Progenitor cell of endocrine pancreas (in vitro differentiated cells): ENCODE measurements at regions not wholly inside any gene's neighbourhood (a gene's known extent, or its start where the extent isn't known, plus 50 kb on each side); places are given as distances from the start of the nearest gene placed in this dataset.

Experiments used
- DNase-seq: peaks from one replicate; pipeline ENCODE4 v3.0.0; 2021; ENCODE audit warnings: low spot score; ENCODE audit not compliant: unreplicated experiment
- H3K27ac Mint-ChIP-seq: 2 replicates; pipeline ENCODE4 v1.8.0; 2021; ENCODE audit warnings: mild to moderate bottlenecking, moderate library complexity, mixed read lengths
- H3K27me3 Mint-ChIP-seq: 2 replicates; pipeline ENCODE4 v1.8.0; 2021; ENCODE audit warnings: mixed read lengths
- H3K36me3 Mint-ChIP-seq: 2 replicates; pipeline ENCODE4 v1.8.0; 2022; ENCODE audit warnings: mixed read lengths; ENCODE audit not compliant: insufficient read depth
- H3K4me1 Mint-ChIP-seq: 2 replicates; pipeline ENCODE4 v1.8.0; 2021; ENCODE audit warnings: low read depth, mixed read lengths
- H3K4me3 Mint-ChIP-seq: 2 replicates; pipeline ENCODE4 v1.8.0; 2021; ENCODE audit warnings: low read depth, mild to moderate bottlenecking, moderate library complexity, mixed read lengths
- H3K9me3 Mint-ChIP-seq: 2 replicates; pipeline ENCODE4 v1.8.0; 2021; ENCODE audit warnings: low read depth, mixed read lengths
- CTCF ChIP-seq: fragments of 200-600 bp; sonication (generic); IDR thresholded peaks from one replicate; pipeline ENCODE4 v1.5.0; 2021; ENCODE audit warnings: antibody characterized with exemption, mild to moderate bottlenecking; ENCODE audit not compliant: unreplicated experiment

GRCh38 chr13:21813110-21813509 is 142.2 kb downstream of the FGF9 start:
- H3K36me3 Mint-ChIP-seq: no peaks in the 10 kb centered on the region
- peaks cover 3% of the 10 kb centered on the region for H3K9me3 Mint-ChIP-seq
- H3K27me3 Mint-ChIP-seq: peaks cover 8% of the 10 kb centered on the region
- H3K27ac Mint-ChIP-seq: no peak overlapping the region
- peaks cover 9% of the 10 kb centered on the region for H3K4me1 Mint-ChIP-seq
- no peak overlapping the region for H3K4me3 Mint-ChIP-seq
- DNase-seq: no peak
- TF ChIP-seq CTCF: no peak

DNA sequence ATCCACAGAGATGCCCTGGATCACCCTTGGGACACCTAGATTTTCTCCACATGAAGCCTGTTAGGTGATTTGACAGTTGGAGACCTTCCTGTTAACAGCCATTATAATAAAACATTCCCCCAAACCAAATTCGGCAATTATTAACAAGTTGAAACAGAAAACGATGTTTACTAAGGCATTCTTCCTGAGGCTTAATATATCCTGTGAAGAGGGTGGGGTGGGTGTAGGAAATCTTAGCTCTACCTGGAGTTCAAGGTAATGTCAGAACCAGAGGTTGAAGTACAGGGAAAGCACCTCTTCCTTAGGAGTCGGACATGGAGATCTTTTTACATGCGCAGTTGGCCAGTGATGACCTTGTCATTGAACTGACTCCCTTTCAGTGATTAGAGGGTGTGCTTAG is 143.0 kb downstream of the FGF9 start:
- H3K27ac Mint-ChIP-seq: no peak overlapping the region
- H3K36me3 Mint-ChIP-seq: no peaks in the 10 kb centered on the region
- DNase-seq: no peak
- no peak for TF ChIP-seq CTCF
- no peak overlapping the region for H3K4me3 Mint-ChIP-seq
- H3K9me3 Mint-ChIP-seq: peaks cover 9% of the 10 kb centered on the region
- H3K27me3 Mint-ChIP-seq: peaks cover 8% of the 10 kb centered on the region
- peaks cover 9% of the 10 kb centered on the region for H3K4me1 Mint-ChIP-seq

- Mint-ChIP-seq H3K27me3 (peaks cover 8% of the 10 kb centered on the region), H3K9me3 (peaks cover 9% of the 10 kb centered on the region), H3K4me3 (no peak overlapping the region), H3K27ac (no peak overlapping the region), H3K4me1 (peaks cover 9% of the 10 kb centered on the region), H3K36me3 (no peaks in the 10 kb centered on the region)
- TF ChIP-seq CTCF: no peak
- DNase-seq: no peak
Observed at GRCh38 chr13:21814604-21815003, 143.7 kb downstream of the FGF9 start.

- Mint-ChIP-seq H3K4me1 (peaks cover 21% of the 10 kb centered on the region), H3K36me3 (no peaks in the 10 kb centered on the region), H3K9me3 (peaks cover 9% of the 10 kb centered on the region), H3K27me3 (no peaks in the 10 kb centered on the region), H3K27ac (no peak overlapping the region), H3K4me3 (no peak overlapping the region)
- no peak for DNase-seq
- TF ChIP-seq CTCF: no peak
Observed at GRCh38 chr13:21817878-21818277, 147.0 kb downstream of the FGF9 start.

GRCh38 chr13:21822029-21822428 is 151.2 kb downstream of the FGF9 start:
- TF ChIP-seq CTCF: no peak
- H3K36me3 Mint-ChIP-seq: peaks cover 2% of the 10 kb centered on the region
- H3K4me1 Mint-ChIP-seq: peaks cover 40% of the 10 kb centered on the region
- H3K27me3 Mint-ChIP-seq: no peaks in the 10 kb centered on the region
- H3K9me3 Mint-ChIP-seq: peaks cover 8% of the 10 kb centered on the region
- H3K27ac Mint-ChIP-seq: no peak overlapping the region
- no peak overlapping the region for H3K4me3 Mint-ChIP-seq
- no peak for DNase-seq

GRCh38 chr13:21823416-21823815 is 152.5 kb downstream of the FGF9 start:
- H3K36me3 Mint-ChIP-seq: peaks cover 2% of the 10 kb centered on the region
- no peak overlapping the region for H3K27ac Mint-ChIP-seq
- H3K27me3 Mint-ChIP-seq: no peaks in the 10 kb centered on the region
- no peak overlapping the region for H3K4me3 Mint-ChIP-seq
- H3K9me3 Mint-ChIP-seq: peaks cover 11% of the 10 kb centered on the region
- peaks cover 42% of the 10 kb centered on the region for H3K4me1 Mint-ChIP-seq
- TF ChIP-seq CTCF: no peak
- no peak for DNase-seq
